OCI-LY1 (cell line): ENCODE measurements at regions not wholly inside any gene's neighbourhood (a gene's known extent, or its start where the extent isn't known, plus 50 kb on each side); places are given as distances from the start of the nearest gene placed in this dataset.

Experiments used
- H2AFZ ChIP-seq: fragments of 200-600 bp; sonication (generic), shearing (Covaris generic); 2 replicates; pipeline ENCODE4 v1.6.0; 2014; ENCODE audit warnings: antibody characterized with exemption, mild to moderate bottlenecking, low read length
- H3F3A ChIP-seq: fragments of 200-600 bp; sonication (generic), shearing (Covaris generic); 2 replicates; pipeline ENCODE4 v1.6.0; 2014; ENCODE audit warnings: mild to moderate bottlenecking, antibody characterized with exemption, low read length, moderate library complexity; ENCODE audit not compliant: insufficient read depth
- H3K27ac ChIP-seq: fragments of 200-600 bp; sonication (generic); 2 replicates; pipeline ENCODE4 v1.5.1; 2014; ENCODE audit warnings: low read length, mixed run types, mild to moderate bottlenecking, low read depth; ENCODE audit not compliant: poor library complexity, severe bottlenecking
- H3K27me3 ChIP-seq: fragments of 200-600 bp; sonication (generic); 2 replicates; pipeline ENCODE4 v1.6.0; 2014; ENCODE audit warnings: antibody characterized with exemption, mild to moderate bottlenecking, low read length, moderate library complexity; ENCODE audit not compliant: insufficient read depth
- H3K36me3 ChIP-seq: fragments of 200-600 bp; sonication (generic); 2 replicates; pipeline ENCODE4 v1.6.1; 2014; ENCODE audit warnings: mild to moderate bottlenecking, antibody characterized with exemption, low read length, moderate library complexity, mixed read lengths; ENCODE audit not compliant: insufficient read depth
- H3K4me1 ChIP-seq: fragments of 200-600 bp; sonication (generic); 2 replicates; pipeline ENCODE4 v1.5.1; 2014; ENCODE audit warnings: mild to moderate bottlenecking, low read length, moderate library complexity; ENCODE audit not compliant: insufficient read depth, severe bottlenecking
- H3K4me2 ChIP-seq: fragments of 200-600 bp; sonication (generic), shearing (Covaris generic); 2 replicates; pipeline ENCODE4 v1.6.1; 2014; ENCODE audit warnings: low read length
- H3K4me3 ChIP-seq: fragments of 200-600 bp; sonication (generic); 2 replicates; pipeline ENCODE4 v1.5.1; 2014; ENCODE audit warnings: low read length, low read depth, mild to moderate bottlenecking, mixed read lengths; ENCODE audit not compliant: poor library complexity, severe bottlenecking
- H3K79me2 ChIP-seq: fragments of 200-600 bp; shearing (Covaris generic); 2 replicates; pipeline ENCODE4 v1.6.1; 2016; ENCODE audit warnings: mixed run types, low read length, mixed read lengths; ENCODE audit not compliant: insufficient read depth
- H3K9ac ChIP-seq: fragments of 200-600 bp; sonication (generic), shearing (Covaris generic); 2 replicates; pipeline ENCODE4 v1.6.1; 2014; ENCODE audit warnings: mild to moderate bottlenecking, low read length, mixed read lengths
- H3K9me2 ChIP-seq: fragments of 200-600 bp; sonication (generic), shearing (Covaris generic); 2 replicates; pipeline ENCODE4 v1.6.1; 2014; ENCODE audit warnings: low read depth, mild to moderate bottlenecking, low read length, mixed read lengths
- H3K9me3 ChIP-seq: fragments of 200-600 bp; shearing (Covaris generic); 2 replicates; pipeline ENCODE4 v1.6.1; 2014; ENCODE audit warnings: low read length, mixed read lengths
- H4K20me1 ChIP-seq: fragments of 200-600 bp; sonication (generic), shearing (Covaris generic); 2 replicates; pipeline ENCODE4 v1.6.0; 2016; ENCODE audit warnings: mild to moderate bottlenecking, low read length; ENCODE audit not compliant: insufficient read depth
- EZH2 ChIP-seq: fragments of 200-600 bp; sonication (generic), shearing (Covaris generic); IDR thresholded peaks from 2 replicates; pipeline ENCODE4 v1.8.0; 2017; ENCODE audit warnings: borderline replicate concordance, mixed run types, mild to moderate bottlenecking, antibody characterized with exemption, low read length, moderate library complexity, mixed read lengths
- TF ChIP-seq, protein P1 (sequence below): fragments of 200-600 bp; sonication (generic), shearing (Covaris generic); IDR thresholded peaks from 2 replicates; pipeline ENCODE4 v1.5.1; 2017; ENCODE audit warnings: mild to moderate bottlenecking, antibody characterized with exemption, low read length, moderate library complexity, mixed read lengths

DNA sequence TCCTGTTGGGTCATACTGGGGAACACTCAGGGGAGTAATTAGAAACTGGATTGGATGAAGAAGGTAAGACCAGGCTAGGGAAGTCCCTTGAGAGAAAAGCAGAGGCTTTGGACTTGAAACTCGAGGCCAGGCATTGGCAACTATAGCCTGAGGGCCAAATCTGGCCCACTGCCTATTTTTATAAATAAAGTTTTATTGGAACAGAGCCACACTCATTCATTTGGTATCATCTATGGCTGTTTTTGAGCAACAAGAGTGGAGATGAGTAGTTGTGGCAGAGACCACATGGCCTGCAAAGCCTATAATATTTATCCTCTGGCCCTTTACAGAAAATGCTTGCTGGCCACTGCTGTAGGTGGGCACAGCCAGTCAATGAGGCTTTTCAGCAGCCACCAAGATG, 301.4 kb downstream of the UACA start:
- Histone ChIP-seq H3K4me1 (peaks cover 8% of the 10 kb centered on the region), H4K20me1 (no peaks in the 10 kb centered on the region), H3K9me2 (no peaks in the 10 kb centered on the region), H3K27me3 (no peaks in the 10 kb centered on the region), H3K9ac (no peak overlapping the region), H2AFZ (no peak overlapping the region), H3K36me3 (no peaks in the 10 kb centered on the region), H3F3A (no peaks in the 10 kb centered on the region), H3K9me3 (no peaks in the 10 kb centered on the region), H3K27ac (no peak overlapping the region), H3K4me3 (no peak overlapping the region), H3K79me2 (no peaks in the 10 kb centered on the region), H3K4me2 (no peak overlapping the region)
- no peak for TF ChIP-seq EZH2
- TF ChIP-seq, protein P1, sequence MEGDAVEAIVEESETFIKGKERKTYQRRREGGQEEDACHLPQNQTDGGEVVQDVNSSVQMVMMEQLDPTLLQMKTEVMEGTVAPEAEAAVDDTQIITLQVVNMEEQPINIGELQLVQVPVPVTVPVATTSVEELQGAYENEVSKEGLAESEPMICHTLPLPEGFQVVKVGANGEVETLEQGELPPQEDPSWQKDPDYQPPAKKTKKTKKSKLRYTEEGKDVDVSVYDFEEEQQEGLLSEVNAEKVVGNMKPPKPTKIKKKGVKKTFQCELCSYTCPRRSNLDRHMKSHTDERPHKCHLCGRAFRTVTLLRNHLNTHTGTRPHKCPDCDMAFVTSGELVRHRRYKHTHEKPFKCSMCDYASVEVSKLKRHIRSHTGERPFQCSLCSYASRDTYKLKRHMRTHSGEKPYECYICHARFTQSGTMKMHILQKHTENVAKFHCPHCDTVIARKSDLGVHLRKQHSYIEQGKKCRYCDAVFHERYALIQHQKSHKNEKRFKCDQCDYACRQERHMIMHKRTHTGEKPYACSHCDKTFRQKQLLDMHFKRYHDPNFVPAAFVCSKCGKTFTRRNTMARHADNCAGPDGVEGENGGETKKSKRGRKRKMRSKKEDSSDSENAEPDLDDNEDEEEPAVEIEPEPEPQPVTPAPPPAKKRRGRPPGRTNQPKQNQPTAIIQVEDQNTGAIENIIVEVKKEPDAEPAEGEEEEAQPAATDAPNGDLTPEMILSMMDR, result no peak

DNA sequence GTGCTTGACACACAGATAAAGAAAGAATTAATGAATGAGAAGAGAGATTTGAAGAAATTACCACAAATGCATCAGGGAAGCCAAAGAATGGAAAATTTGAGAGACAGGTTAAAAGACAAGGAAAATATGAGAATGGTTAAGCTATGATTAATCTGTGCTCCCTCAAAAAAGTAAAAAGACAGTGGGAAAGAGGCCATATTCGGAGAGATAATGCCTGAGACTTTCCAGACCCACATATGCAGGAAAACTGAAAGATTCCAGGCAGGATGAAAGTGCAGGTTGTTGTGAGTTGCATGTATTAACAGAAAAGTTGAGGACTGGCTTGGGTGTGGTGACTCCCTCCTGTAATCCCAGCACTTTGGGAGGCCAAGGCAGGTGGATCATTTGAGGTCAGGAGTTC, 302.3 kb downstream of the UACA start:
- H3K36me3 ChIP-seq, result no peaks in the 10 kb centered on the region
- H2AFZ ChIP-seq, result no peak overlapping the region
- no peak overlapping the region for H3K27ac ChIP-seq
- no peak overlapping the region for H3K4me3 ChIP-seq
- H3K9me2 ChIP-seq, result no peaks in the 10 kb centered on the region
- peaks cover 8% of the 10 kb centered on the region for H3K4me1 ChIP-seq
- H3K4me2 ChIP-seq, result no peak overlapping the region
- H4K20me1 ChIP-seq, result no peaks in the 10 kb centered on the region
- H3K27me3 ChIP-seq, result no peaks in the 10 kb centered on the region
- H3K9ac ChIP-seq, result no peak overlapping the region
- no peaks in the 10 kb centered on the region for H3K9me3 ChIP-seq
- H3F3A ChIP-seq, result no peaks in the 10 kb centered on the region
- no peaks in the 10 kb centered on the region for H3K79me2 ChIP-seq
- no peak for TF ChIP-seq EZH2
- TF ChIP-seq, protein P1, result no peak

DNA sequence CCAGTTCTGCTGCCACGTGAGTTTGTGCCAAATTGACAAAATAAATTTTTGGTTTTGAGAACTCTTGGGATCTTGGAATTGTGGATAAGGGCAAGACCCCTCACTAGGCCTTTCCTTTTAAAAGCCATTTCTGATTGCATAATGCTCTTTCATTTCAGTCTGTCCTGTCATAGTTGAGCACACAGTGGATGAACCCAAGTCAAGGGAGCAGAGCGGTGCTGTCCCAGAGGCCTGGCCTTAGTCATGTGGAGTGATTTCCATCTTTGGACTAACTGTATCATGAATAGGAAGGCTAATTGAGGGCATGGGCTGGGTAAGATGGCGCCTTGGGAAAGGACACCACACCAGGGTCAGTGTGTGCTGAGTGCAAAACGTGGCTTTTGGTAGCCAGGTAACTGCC, 304.0 kb downstream of the UACA start:
- no peaks in the 10 kb centered on the region for H4K20me1 ChIP-seq
- no peaks in the 10 kb centered on the region for H3K36me3 ChIP-seq
- TF ChIP-seq EZH2, result no peak
- TF ChIP-seq, protein P1, result no peak
- H3K4me1 ChIP-seq, result peaks cover 8% of the 10 kb centered on the region
- no peaks in the 10 kb centered on the region for H3K27me3 ChIP-seq
- H3K4me3 ChIP-seq, result no peak overlapping the region
- H3K9ac ChIP-seq, result no peak overlapping the region
- no peak overlapping the region for H2AFZ ChIP-seq
- H3K9me3 ChIP-seq, result no peaks in the 10 kb centered on the region
- H3K9me2 ChIP-seq, result no peaks in the 10 kb centered on the region
- H3K27ac ChIP-seq, result no peak overlapping the region
- H3F3A ChIP-seq, result no peaks in the 10 kb centered on the region
- H3K4me2 ChIP-seq, result no peak overlapping the region
- H3K79me2 ChIP-seq, result no peaks in the 10 kb centered on the region
